Keratinocyte (primary cell): ENCODE measurements at regions not wholly inside any gene's neighbourhood (a gene's known extent, or its start where the extent isn't known, plus 50 kb on each side); places are given as distances from the start of the nearest gene placed in this dataset.

Experiments used
- DNase-seq: peaks from one replicate; pipeline ENCODE4 v3.0.0-alpha.2; 2011; ENCODE audit warnings: low read depth, missing footprints, low spot score
- FAIRE-seq: peaks from 2 replicates; lab custom pipeline; 2011; peaks lifted over from hg19 to GRCh38; lab: Jason Lieb, UNC
- H2AFZ ChIP-seq: 2 replicates; pipeline ENCODE4 v1.6.0; 2012; ENCODE audit warnings: low read length, control low read depth, inconsistent platforms; ENCODE audit not compliant: control insufficient read depth
- H3K27ac ChIP-seq: 2 replicates; pipeline ENCODE4 v1.5.1; 2011; ENCODE audit warnings: low read length; ENCODE audit not compliant: control insufficient read depth, insufficient read depth
- H3K27me3 ChIP-seq: 3 replicates; pipeline ENCODE4 v1.6.0; 2011; ENCODE audit warnings: low read length; ENCODE audit not compliant: control insufficient read depth, insufficient read depth; ENCODE audit errors: extremely low read depth
- H3K36me3 ChIP-seq, 2 experiments: 2 replicates in 1 of 2; 3 replicates in 1 of 2; pipeline ENCODE4 v1.5.1; 2011; ENCODE audit warnings: low read length in 2 of 2, mild to moderate bottlenecking in 1 of 2; ENCODE audit not compliant: control insufficient read depth in 2 of 2, insufficient read depth in 2 of 2; ENCODE audit errors: extremely low read depth in 1 of 2
- H3K4me1 ChIP-seq: 3 replicates; pipeline ENCODE4 v1.5.1; 2011; ENCODE audit warnings: low read length; ENCODE audit not compliant: control insufficient read depth, insufficient read depth; ENCODE audit errors: extremely low read depth
- H3K4me2 ChIP-seq: 3 replicates; pipeline ENCODE4 v1.6.0; 2011; ENCODE audit warnings: low read depth, low read length; ENCODE audit not compliant: control insufficient read depth, insufficient read depth; ENCODE audit errors: extremely low read depth
- H3K4me3 ChIP-seq, 3 experiments: fragments of 200-600 bp in 1 of 3; sonication (generic) in 1 of 3; 2 replicates in 2 of 3; 3 replicates in 1 of 3; pipeline ENCODE4 v1.5.1; 2011 to 2016; ENCODE audit warnings: low read length in 3 of 3, mild to moderate bottlenecking in 3 of 3, control low read depth in 2 of 3, inconsistent platforms in 1 of 3, low read depth in 1 of 3, mixed read lengths in 1 of 3, mixed run types in 1 of 3, moderate library complexity in 1 of 3; ENCODE audit not compliant: control insufficient read depth in 2 of 3, insufficient read depth in 2 of 3; ENCODE audit errors: extremely low read depth in 1 of 3
- H3K79me2 ChIP-seq: 2 replicates; pipeline ENCODE4 v1.6.0; 2012; ENCODE audit warnings: low read length; ENCODE audit not compliant: control insufficient read depth, insufficient read depth
- H3K9ac ChIP-seq: 3 replicates; pipeline ENCODE4 v1.6.0; 2011; ENCODE audit warnings: low read length; ENCODE audit not compliant: control insufficient read depth, insufficient read depth; ENCODE audit errors: extremely low read depth
- H3K9me1 ChIP-seq: 3 replicates; pipeline ENCODE4 v1.6.0; 2011; ENCODE audit warnings: low read length; ENCODE audit not compliant: control insufficient read depth, insufficient read depth; ENCODE audit errors: extremely low read depth
- H3K9me3 ChIP-seq: 2 replicates; pipeline ENCODE4 v1.5.1; 2012; ENCODE audit warnings: low read depth, low read length; ENCODE audit not compliant: control insufficient read depth
- H4K20me1 ChIP-seq: 3 replicates; pipeline ENCODE4 v1.6.0; 2011; ENCODE audit warnings: low read length; ENCODE audit not compliant: control insufficient read depth, insufficient read depth; ENCODE audit errors: extremely low read depth
- EZH2 ChIP-seq: IDR thresholded peaks from one replicate; pipeline ENCODE4 v1.6.1; 2012; ENCODE audit warnings: inconsistent platforms, mild to moderate bottlenecking, low read length, moderate library complexity
- dilution Hi-C: fragments of 300-500 bp; cut with MboI; formaldehyde crosslinking; loops from one replicate; pipeline ENCODE4 v1.7.0; 2020; ENCODE audit warnings: low sequenced_read_pairs; ENCODE audit not compliant: extremely low pct_ligation_motif_present
- TF ChIP-seq, protein P1 (sequence below), 3 experiments: IDR thresholded peaks in 1 of 3; conservative IDR thresholded peaks in 1 of 3; optimal IDR thresholded peaks in 1 of 3; 2 replicates in 2 of 3; 3 replicates in 1 of 3; pipeline versions ENCODE3 to v1.5.1; 2011; ENCODE audit warnings: low read length in 3 of 3, mild to moderate bottlenecking in 3 of 3, moderate library complexity in 2 of 3, control low read depth in 1 of 3, inconsistent platforms in 1 of 3; ENCODE audit not compliant: insufficient read depth in 2 of 3; ENCODE audit errors: extremely low read depth in 1 of 3

DNA sequence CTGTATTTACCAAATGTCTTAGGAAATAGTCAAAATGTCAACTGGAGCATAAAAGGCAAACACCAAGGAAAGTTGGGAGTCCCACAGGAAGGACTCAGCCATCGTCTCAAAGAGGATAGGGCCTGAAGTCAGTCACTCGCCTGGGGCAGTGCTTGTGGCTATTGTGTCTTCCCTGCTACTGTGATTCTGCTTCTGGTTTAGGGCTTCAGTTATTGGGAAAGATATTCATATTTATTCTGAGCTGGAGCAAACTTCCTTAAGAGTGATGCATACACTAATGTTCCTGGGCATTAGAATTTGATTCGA is 118.1 kb downstream of the EDEM1 start:
- Histone ChIP-seq H3K9ac (no peak overlapping the region), H3K9me3 (no peaks in the 10 kb centered on the region), H2AFZ (no peak overlapping the region), H3K27ac (no peak overlapping the region), H3K4me1 (no peaks in the 10 kb centered on the region), H4K20me1 (no peaks in the 10 kb centered on the region), H3K4me2 (no peak overlapping the region), H3K79me2 (no peaks in the 10 kb centered on the region), H3K27me3 (no peaks in the 10 kb centered on the region), H3K9me1 (no peaks in the 10 kb centered on the region), H3K4me3 (no peak overlapping the region), H3K36me3 (no peaks in the 10 kb centered on the region)
- DNase-seq, result no peak
- dilution Hi-C loops, result no loop called here
- no peak for FAIRE-seq
- TF ChIP-seq, protein P1, sequence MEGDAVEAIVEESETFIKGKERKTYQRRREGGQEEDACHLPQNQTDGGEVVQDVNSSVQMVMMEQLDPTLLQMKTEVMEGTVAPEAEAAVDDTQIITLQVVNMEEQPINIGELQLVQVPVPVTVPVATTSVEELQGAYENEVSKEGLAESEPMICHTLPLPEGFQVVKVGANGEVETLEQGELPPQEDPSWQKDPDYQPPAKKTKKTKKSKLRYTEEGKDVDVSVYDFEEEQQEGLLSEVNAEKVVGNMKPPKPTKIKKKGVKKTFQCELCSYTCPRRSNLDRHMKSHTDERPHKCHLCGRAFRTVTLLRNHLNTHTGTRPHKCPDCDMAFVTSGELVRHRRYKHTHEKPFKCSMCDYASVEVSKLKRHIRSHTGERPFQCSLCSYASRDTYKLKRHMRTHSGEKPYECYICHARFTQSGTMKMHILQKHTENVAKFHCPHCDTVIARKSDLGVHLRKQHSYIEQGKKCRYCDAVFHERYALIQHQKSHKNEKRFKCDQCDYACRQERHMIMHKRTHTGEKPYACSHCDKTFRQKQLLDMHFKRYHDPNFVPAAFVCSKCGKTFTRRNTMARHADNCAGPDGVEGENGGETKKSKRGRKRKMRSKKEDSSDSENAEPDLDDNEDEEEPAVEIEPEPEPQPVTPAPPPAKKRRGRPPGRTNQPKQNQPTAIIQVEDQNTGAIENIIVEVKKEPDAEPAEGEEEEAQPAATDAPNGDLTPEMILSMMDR (optimal IDR thresholded peaks at IDR 0.05 in 1 of 3, IDR thresholded peaks at IDR 0.05 in 1 of 3, conservative IDR thresholded peaks at IDR 0.05 in 1 of 3; ENCODE audit: extremely low read depth in 1 of 3, insufficient read depth in 2 of 3, low read length in 3 of 3), result no peak
- no peak for TF ChIP-seq EZH2

- dilution Hi-C loops, result no loop called here
- H3K4me2 ChIP-seq, result no peak overlapping the region
- no peak for FAIRE-seq
These were observed 121.7 kb downstream of the EDEM1 start for GRCh38 chr3:5309171-5309570.

More at GRCh38 chr3:5309171-5309570, 121.7 kb downstream of the EDEM1 start:
- Histone ChIP-seq H3K9me1 (no peaks in the 10 kb centered on the region), H3K79me2 (no peaks in the 10 kb centered on the region), H4K20me1 (no peaks in the 10 kb centered on the region), H2AFZ (no peak overlapping the region), H3K9ac (no peak overlapping the region), H3K4me3 (no peak overlapping the region), H3K36me3 (no peaks in the 10 kb centered on the region), H3K27me3 (no peaks in the 10 kb centered on the region), H3K4me1 (no peaks in the 10 kb centered on the region), H3K27ac (no peak overlapping the region), H3K9me3 (no peaks in the 10 kb centered on the region)
- DNase-seq, result no peak
- TF ChIP-seq, protein P1 (optimal IDR thresholded peaks at IDR 0.05 in 1 of 3, IDR thresholded peaks at IDR 0.05 in 1 of 3, conservative IDR thresholded peaks at IDR 0.05 in 1 of 3; ENCODE audit: extremely low read depth in 1 of 3, insufficient read depth in 2 of 3, low read length in 3 of 3), result no peak
- TF ChIP-seq EZH2, result no peak
